ENCODE measurements at regions not wholly inside any gene's neighbourhood (a gene's known extent, or its start where the extent isn't known, plus 50 kb on each side); places are given as distances from the start of the nearest gene placed in this dataset.

GRCh38 chr7:135831455-135832195 is 83.0 kb upstream of the FAM180A start:
- DNase-seq (ENCODE audit: low read depth in 3 of 3): no peak

- DNase-seq (ENCODE audit: low read depth in 3 of 3): no peak
Observed at GRCh38 chr7:135828604-135829003, 80.0 kb upstream of the FAM180A start.

GRCh38 chr7:135827391-135827790 is 78.8 kb upstream of the FAM180A start:
- DNase-seq (ENCODE audit: low read depth in 3 of 3): no peak

DNA sequence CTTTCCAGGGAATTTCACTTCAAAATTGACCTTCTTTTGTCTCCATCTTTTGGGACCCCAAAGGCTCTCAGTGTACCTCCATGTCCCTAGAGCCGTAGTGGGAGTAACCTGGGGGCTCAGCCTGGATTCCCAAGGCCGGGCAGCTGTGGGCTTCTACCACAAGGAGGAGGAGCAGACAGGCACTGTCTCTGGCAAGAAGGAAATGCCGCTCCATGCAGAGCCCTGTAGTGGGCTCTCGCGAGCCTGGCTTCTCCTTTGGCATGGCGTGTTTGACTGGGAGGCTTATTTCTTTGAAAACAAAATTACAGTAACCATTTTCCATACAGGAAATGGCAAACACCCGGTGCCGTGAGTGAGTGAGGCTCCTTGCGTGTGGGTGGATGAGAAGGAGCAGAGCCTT is 76.8 kb upstream of the FAM180A start:
- DNase-seq (ENCODE audit: low read depth in 3 of 3): no peak

- no peak for DNase-seq (ENCODE audit: low read depth in 3 of 3)
Observed at GRCh38 chr7:135822376-135822775, 73.8 kb upstream of the FAM180A start.

GRCh38 chr7:135817583-135817982 is 69.0 kb upstream of the FAM180A start:
- no peak for DNase-seq (ENCODE audit: low read depth in 3 of 3)

- DNase-seq (ENCODE audit: low read depth in 3 of 3): no peak
Observed at GRCh38 chr7:135815033-135815432, 66.4 kb upstream of the FAM180A start.

DNA sequence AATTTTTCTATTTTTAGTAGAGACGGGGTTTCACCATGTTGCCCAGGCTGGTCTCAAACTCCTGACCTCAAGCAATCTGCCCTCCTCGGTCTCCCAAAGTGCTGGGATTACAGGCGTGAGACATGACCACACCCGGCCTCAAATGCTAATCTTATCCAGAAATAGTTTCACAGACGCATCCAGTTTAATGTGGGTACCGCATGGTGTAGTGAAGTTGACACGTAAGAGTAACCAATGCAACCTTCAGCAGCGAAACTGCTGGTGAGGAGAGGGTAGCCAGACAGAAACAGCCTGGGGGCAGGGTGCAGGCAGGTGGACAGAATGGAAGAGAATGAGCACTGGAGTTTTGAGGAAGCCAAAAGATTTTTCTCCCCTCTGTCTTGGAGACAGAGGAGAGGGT is 63.5 kb upstream of the FAM180A start:
- no peak for DNase-seq (ENCODE audit: low read depth in 3 of 3)

- no peak for DNase-seq (ENCODE audit: low read depth in 3 of 3)
Observed at GRCh38 chr7:135811506-135811905, 62.9 kb upstream of the FAM180A start.

- DNase-seq (ENCODE audit: low read depth in 3 of 3): no peak
Observed at GRCh38 chr7:135808206-135808605, 59.6 kb upstream of the FAM180A start.

DNA sequence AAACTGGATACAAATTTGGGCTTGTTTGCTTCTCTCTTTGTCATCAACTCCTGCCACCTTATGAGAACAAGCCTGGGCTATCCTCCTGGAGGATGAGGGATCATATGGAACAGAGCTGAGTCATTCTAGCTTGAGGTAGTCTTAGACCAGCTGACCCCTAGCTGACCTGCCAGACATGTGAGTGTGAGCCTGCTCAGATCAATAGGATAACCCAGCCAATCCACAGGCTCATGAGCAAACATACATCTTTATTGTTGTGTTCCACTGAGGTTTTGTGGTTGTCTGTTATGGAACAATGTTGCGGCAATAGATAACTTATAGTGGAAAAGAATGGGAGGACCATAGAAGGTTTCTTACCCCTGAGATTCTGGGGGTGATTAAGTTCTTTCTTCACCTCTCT is 54.5 kb upstream of the FAM180A start:
- DNase-seq (ENCODE audit: low read depth in 3 of 3): no peak

- no peak for DNase-seq (ENCODE audit: low read depth in 3 of 3)
Observed at GRCh38 chr7:135802697-135803096, 54.1 kb upstream of the FAM180A start.

DNA sequence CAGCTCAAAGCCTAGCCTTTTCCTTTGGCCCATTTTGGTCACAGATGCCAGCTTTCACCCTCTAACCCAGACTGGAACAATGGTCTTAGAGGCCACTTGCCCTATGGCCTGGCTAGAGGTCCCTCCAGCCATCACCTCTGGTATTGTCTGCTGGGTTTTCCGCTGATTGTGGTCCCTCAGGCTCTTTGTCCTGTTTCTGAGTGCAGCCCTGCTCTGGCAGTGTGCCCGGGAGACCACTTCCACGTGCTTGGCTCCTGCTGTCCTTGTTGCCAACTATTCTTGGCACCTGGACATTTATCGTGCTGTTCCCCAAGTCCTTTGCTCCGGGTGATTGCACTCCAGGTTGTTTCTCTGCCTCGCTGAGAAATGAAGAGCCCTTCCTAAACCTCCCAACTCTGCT is 53.3 kb upstream of the FAM180A start:
- DNase-seq (ENCODE audit: low read depth in 3 of 3): no peak

DNA sequence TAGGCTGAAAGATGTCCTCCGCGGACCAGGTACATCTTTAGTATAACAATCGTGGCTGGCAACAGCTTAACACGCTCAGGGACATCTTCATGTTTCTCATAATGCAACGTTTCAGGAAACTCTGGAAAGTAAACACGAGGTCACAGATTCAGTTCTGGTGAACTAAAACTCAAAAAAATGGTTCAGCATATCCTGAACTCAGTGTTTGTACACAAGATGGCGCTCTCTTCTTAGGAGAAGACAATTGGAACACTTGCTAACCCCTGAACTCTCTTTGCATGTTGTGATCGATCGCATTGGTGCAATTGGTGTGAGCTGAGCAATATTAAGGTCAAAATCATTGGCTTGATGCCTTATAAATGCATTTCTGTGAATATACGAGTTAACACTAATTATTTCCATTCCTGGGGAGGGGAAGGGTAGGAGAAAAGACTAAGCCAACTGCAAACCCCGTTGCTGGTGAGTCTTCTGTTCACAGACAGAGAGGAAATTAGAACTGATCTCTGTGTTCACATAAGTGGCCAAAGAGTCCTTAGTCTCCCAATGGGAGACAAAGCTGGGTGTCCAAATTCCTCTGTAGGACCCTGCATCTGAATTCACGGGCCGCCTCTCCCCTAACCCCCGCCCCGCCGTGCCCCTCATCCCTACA is 52.6 kb upstream of the FAM180A start:
- DNase-seq (ENCODE audit: low read depth in 3 of 3): peak in 1 of 3 experiments; percentile 4

DNA sequence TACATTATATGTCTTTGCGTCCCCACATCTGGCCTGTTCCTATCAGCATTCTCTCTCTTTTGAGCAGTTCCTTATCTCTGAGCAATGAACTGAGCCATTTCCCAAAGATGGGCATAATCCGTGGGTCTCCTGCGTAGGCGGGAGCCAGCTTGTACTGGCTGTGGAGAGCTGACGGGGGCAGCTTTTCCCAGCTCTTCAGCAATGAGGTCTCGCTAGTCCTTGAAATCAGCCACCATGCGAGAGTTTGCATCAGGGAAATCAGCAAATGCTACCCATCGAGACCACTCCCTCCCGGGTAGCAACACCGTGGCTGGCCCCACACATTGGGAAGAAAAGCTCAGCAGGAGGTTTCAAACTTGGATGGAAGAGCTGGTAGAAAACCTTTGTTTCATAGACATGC is 51.9 kb upstream of the FAM180A start:
- DNase-seq (ENCODE audit: low read depth in 3 of 3): no peak

- DNase-seq (ENCODE audit: low read depth in 3 of 3): no peak
Observed at GRCh38 chr7:135799881-135800280, 51.3 kb upstream of the FAM180A start.
